Fibroblast of lung (primary cell): ENCODE measurements at regions not wholly inside any gene's neighbourhood (a gene's known extent, or its start where the extent isn't known, plus 50 kb on each side); places are given as distances from the start of the nearest gene placed in this dataset.

Source experiments
- DNase-seq, 2 donors: peaks; one replicate each; pipeline versions ENCODE4 v3.0.0 to v3.0.0-alpha.2; 2010; ENCODE audit warnings: low read depth in 2 of 2
- H2AFZ ChIP-seq: 2 replicates; pipeline ENCODE4 v1.5.1; 2012; ENCODE audit warnings: low read length, control low read depth, inconsistent platforms
- H3K27ac ChIP-seq: 2 replicates; pipeline ENCODE4 v1.5.1; 2011; ENCODE audit warnings: low read length, control low read depth; ENCODE audit not compliant: insufficient read depth
- H3K27me3 ChIP-seq: 2 replicates; pipeline ENCODE4 v1.5.1; 2011; ENCODE audit warnings: mild to moderate bottlenecking, low read length; ENCODE audit not compliant: control insufficient read depth, insufficient read depth
- H3K36me3 ChIP-seq: 2 replicates; pipeline ENCODE4 v1.5.1; 2011; ENCODE audit warnings: low read length; ENCODE audit not compliant: control insufficient read depth, insufficient read depth
- H3K4me1 ChIP-seq: 2 replicates; pipeline ENCODE4 v1.5.1; 2011; ENCODE audit warnings: low read length; ENCODE audit not compliant: control insufficient read depth, insufficient read depth; ENCODE audit errors: extremely low read depth
- H3K4me2 ChIP-seq: 2 replicates; pipeline ENCODE4 v1.5.1; 2011; ENCODE audit warnings: low read length, control low read depth; ENCODE audit not compliant: insufficient read depth; ENCODE audit errors: extremely low read depth
- H3K4me3 ChIP-seq, 4 experiments: fragments of 200-600 bp in 1 of 4; sonication (generic) in 1 of 4; replicated peaks in 1 of 4; 2 replicates each; pipeline ENCODE4 v1.5.1; 2011 to 2016; ENCODE audit warnings: low read length in 4 of 4, low read depth in 3 of 4, mild to moderate bottlenecking in 3 of 4, control low read depth in 2 of 4, inconsistent platforms in 1 of 4, mixed read lengths in 1 of 4; ENCODE audit not compliant: insufficient read depth in 1 of 4; ENCODE audit errors: control extremely low read depth in 1 of 4
- H3K79me2 ChIP-seq: 2 replicates; pipeline ENCODE4 v1.5.1; 2012; ENCODE audit warnings: mild to moderate bottlenecking, low read length, inconsistent platforms; ENCODE audit not compliant: control insufficient read depth, insufficient read depth
- H3K9ac ChIP-seq: 2 replicates; pipeline ENCODE4 v1.5.1; 2011; ENCODE audit warnings: mild to moderate bottlenecking, low read length, control low read depth; ENCODE audit not compliant: insufficient read depth
- H3K9me3 ChIP-seq: 2 replicates; pipeline ENCODE4 v1.5.1; 2012; ENCODE audit warnings: low read depth, low read length; ENCODE audit not compliant: control insufficient read depth, insufficient read depth
- H4K20me1 ChIP-seq: 2 replicates; pipeline ENCODE4 v1.5.1; 2011; ENCODE audit warnings: low read length; ENCODE audit not compliant: control insufficient read depth, insufficient read depth; ENCODE audit errors: extremely low read depth
- CTCF ChIP-seq, 2 donors: IDR thresholded peaks in 1 of 2; conservative IDR thresholded peaks in 1 of 2; 1 replicate in 1 of 2; 2 replicates in 1 of 2; pipeline ENCODE4 v1.5.1; 2011 to 2012; ENCODE audit warnings: low read length in 2 of 2, control low read depth in 1 of 2, inconsistent platforms in 1 of 2, low read depth in 1 of 2, mild to moderate bottlenecking in 1 of 2
- EZH2 ChIP-seq: IDR thresholded peaks from 2 replicates; pipeline ENCODE4 v1.5.1; 2012; ENCODE audit warnings: low read length, control low read depth, mild to moderate bottlenecking; ENCODE audit errors: missing control alignments

GRCh38 chr2:7180638-7181370 lies 263.6 kb downstream of the RNF144A start:
- Histone ChIP-seq H3K36me3 (no peaks in the 10 kb centered on the region), H3K9me3 (no peaks in the 10 kb centered on the region), H3K9ac (no peak overlapping the region), H3K79me2 (no peaks in the 10 kb centered on the region), H3K4me3 (no peak overlapping the region), H2AFZ (no peak overlapping the region), H3K27me3 (no peaks in the 10 kb centered on the region), H3K4me2 (no peak overlapping the region), H3K27ac (no peak overlapping the region), H4K20me1 (no peaks in the 10 kb centered on the region), H3K4me1 (no peaks in the 10 kb centered on the region)
- peak in 1 of 2 donors; percentile 80 for DNase-seq
- TF ChIP-seq EZH2 (no peak), CTCF (conservative IDR thresholded peaks at IDR 0.05 in 1 of 2, IDR thresholded peaks at IDR 0.05 in 1 of 2; ENCODE audit: low read depth in 1 of 2, low read length in 2 of 2) (no peak)

GRCh38 chr2:7182525-7182924 lies 265.3 kb downstream of the RNF144A start:
- H3K4me3 ChIP-seq: no peak overlapping the region
- H3K9me3 ChIP-seq: no peaks in the 10 kb centered on the region
- H3K4me1 ChIP-seq: no peaks in the 10 kb centered on the region
- no peak for TF ChIP-seq EZH2
- TF ChIP-seq CTCF (conservative IDR thresholded peaks at IDR 0.05 in 1 of 2, IDR thresholded peaks at IDR 0.05 in 1 of 2; ENCODE audit: low read depth in 1 of 2, low read length in 2 of 2): no peak
- no peak for DNase-seq
- no peaks in the 10 kb centered on the region for H4K20me1 ChIP-seq
- H3K36me3 ChIP-seq: no peaks in the 10 kb centered on the region
- no peaks in the 10 kb centered on the region for H3K79me2 ChIP-seq
- H3K27me3 ChIP-seq: no peaks in the 10 kb centered on the region
- no peak overlapping the region for H2AFZ ChIP-seq
- H3K4me2 ChIP-seq: no peak overlapping the region
- no peak overlapping the region for H3K27ac ChIP-seq
- H3K9ac ChIP-seq: no peak overlapping the region

- H4K20me1 ChIP-seq: no peaks in the 10 kb centered on the region
- no peak for TF ChIP-seq EZH2
- no peak for TF ChIP-seq CTCF (conservative IDR thresholded peaks at IDR 0.05 in 1 of 2, IDR thresholded peaks at IDR 0.05 in 1 of 2; ENCODE audit: low read depth in 1 of 2, low read length in 2 of 2)
- H2AFZ ChIP-seq: no peak overlapping the region
- H3K4me3 ChIP-seq: no peak overlapping the region
- H3K9ac ChIP-seq: no peak overlapping the region
- H3K4me1 ChIP-seq: no peaks in the 10 kb centered on the region
- H3K27me3 ChIP-seq: no peaks in the 10 kb centered on the region
- no peaks in the 10 kb centered on the region for H3K9me3 ChIP-seq
- no peaks in the 10 kb centered on the region for H3K79me2 ChIP-seq
- no peak overlapping the region for H3K4me2 ChIP-seq
- DNase-seq: no peak
- no peak overlapping the region for H3K27ac ChIP-seq
- H3K36me3 ChIP-seq: no peaks in the 10 kb centered on the region
Measured at GRCh38 chr2:7189106-7189505, 271.9 kb downstream of the RNF144A start.
